HepG2 (cell line): ENCODE measurements at regions not wholly inside any gene's neighbourhood (a gene's known extent, or its start where the extent isn't known, plus 50 kb on each side); places are given as distances from the start of the nearest gene placed in this dataset.

Source experiments
- FOSL1 ChIP-seq: sonication (generic); formaldehyde crosslinking; IDR thresholded peaks from 2 replicates; pipeline ENCODE4 v1.9.0; 2021; ENCODE audit warnings: missing genetic modification reagents, borderline replicate concordance
- GATAD2A ChIP-seq: IDR thresholded peaks from 2 replicates; pipeline ENCODE4 v1.6.1; 2016
- HNRNPK ChIP-seq: fragments of 200-400 bp; formaldehyde crosslinking; IDR thresholded peaks from 2 replicates; pipeline ENCODE4 v1.6.1; 2018; ENCODE audit warnings: low read length, low read depth, moderate library complexity, mild to moderate bottlenecking; ENCODE audit not compliant: poor library complexity, severe bottlenecking
- ISX ChIP-seq: sonication (generic); formaldehyde crosslinking; conservative IDR thresholded peaks from 2 replicates; pipeline ENCODE4 v1.5.0; 2020; ENCODE audit warnings: missing genetic modification reagents
- KMT2A ChIP-seq: sonication (generic); formaldehyde crosslinking; IDR thresholded peaks from 2 replicates; pipeline ENCODE4 v1.4.0; 2020; ENCODE audit warnings: missing genetic modification reagents
- NFIC ChIP-seq: IDR thresholded peaks from 2 replicates; pipeline ENCODE4 v1.6.1; 2012; ENCODE audit warnings: mild to moderate bottlenecking, low read length, inconsistent platforms
- PHF5A ChIP-seq: IDR thresholded peaks from one replicate; pipeline ENCODE4 v1.6.1; 2018; ENCODE audit warnings: low read depth, missing genetic modification reagents; ENCODE audit not compliant: unreplicated experiment
- RXRA ChIP-seq: sonication (generic); formaldehyde crosslinking; IDR thresholded peaks from 2 replicates; pipeline ENCODE4 v1.5.1; 2020; ENCODE audit warnings: missing genetic modification reagents
- SAP130 ChIP-seq: IDR thresholded peaks from 2 replicates; pipeline ENCODE4 v1.6.1; 2016; ENCODE audit warnings: low read depth
- SMAD3 ChIP-seq: sonication (generic); formaldehyde crosslinking; IDR thresholded peaks from 2 replicates; pipeline ENCODE4 v1.4.0; 2020; ENCODE audit warnings: missing genetic modification reagents
- TEAD3 ChIP-seq: optimal IDR thresholded peaks from 2 replicates; pipeline ENCODE3; 2016; ENCODE audit warnings: borderline replicate concordance
- ZNF558 ChIP-seq: sonication (generic); formaldehyde crosslinking; IDR thresholded peaks from 2 replicates; pipeline ENCODE4 v1.9.0; 2022; ENCODE audit warnings: mild to moderate bottlenecking, missing genetic modification reagents, borderline replicate concordance
- TF ChIP-seq, protein P1 (sequence below), 2 experiments: sonication (generic) in 1 of 2; formaldehyde crosslinking in 1 of 2; IDR thresholded peaks; 2 replicates each; pipeline versions ENCODE4 v1.5.1 to v1.6.1; 2011 to 2020; ENCODE audit warnings: borderline replicate concordance in 1 of 2, low read depth in 1 of 2, low read length in 1 of 2, mild to moderate bottlenecking in 1 of 2, missing genetic modification reagents in 1 of 2, moderate library complexity in 1 of 2
- TF ChIP-seq, protein P2 (sequence below): sonication (generic); formaldehyde crosslinking; IDR thresholded peaks from 2 replicates; pipeline ENCODE4 v1.5.1; 2020; ENCODE audit warnings: missing genetic modification reagents, mild to moderate bottlenecking, borderline replicate concordance

DNA sequence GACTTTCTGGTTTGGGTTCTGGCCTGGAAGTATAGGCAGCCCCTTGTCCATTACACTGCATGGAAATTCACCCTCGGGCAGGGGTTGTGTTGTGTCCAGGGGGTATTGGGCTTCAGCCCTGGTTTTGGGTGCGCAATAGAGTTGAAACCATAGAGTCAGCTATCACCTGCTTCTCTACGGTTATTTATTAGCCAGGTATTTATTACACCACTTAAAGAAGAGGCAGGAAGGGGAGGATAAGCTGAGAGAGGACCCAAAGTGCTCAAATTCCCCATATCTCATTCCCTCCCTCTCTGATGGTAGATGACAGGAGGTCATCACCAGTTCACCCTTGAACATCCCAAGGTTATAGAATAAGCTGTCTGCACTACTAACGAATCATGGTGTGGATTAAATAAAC, 133.4 kb downstream of the HRH4 start:
- no peak for TF ChIP-seq TEAD3 (CRISPR knock-in tag)
- no peak for TF ChIP-seq SAP130
- no peak for TF ChIP-seq GATAD2A
- no peak for TF ChIP-seq SMAD3 (CRISPR knock-in tag)
- no peak for TF ChIP-seq FOSL1
- TF ChIP-seq, protein P1, sequence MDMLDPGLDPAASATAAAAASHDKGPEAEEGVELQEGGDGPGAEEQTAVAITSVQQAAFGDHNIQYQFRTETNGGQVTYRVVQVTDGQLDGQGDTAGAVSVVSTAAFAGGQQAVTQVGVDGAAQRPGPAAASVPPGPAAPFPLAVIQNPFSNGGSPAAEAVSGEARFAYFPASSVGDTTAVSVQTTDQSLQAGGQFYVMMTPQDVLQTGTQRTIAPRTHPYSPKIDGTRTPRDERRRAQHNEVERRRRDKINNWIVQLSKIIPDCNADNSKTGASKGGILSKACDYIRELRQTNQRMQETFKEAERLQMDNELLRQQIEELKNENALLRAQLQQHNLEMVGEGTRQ (IDR thresholded peaks at IDR 0.05; ENCODE audit: low read depth, low read length): no peak
- TF ChIP-seq, protein P1 (CRISPR knock-in tag; IDR thresholded peaks at IDR 0.05; ENCODE audit: borderline replicate concordance): no peak
- TF ChIP-seq KMT2A: no peak
- TF ChIP-seq, protein P2, sequence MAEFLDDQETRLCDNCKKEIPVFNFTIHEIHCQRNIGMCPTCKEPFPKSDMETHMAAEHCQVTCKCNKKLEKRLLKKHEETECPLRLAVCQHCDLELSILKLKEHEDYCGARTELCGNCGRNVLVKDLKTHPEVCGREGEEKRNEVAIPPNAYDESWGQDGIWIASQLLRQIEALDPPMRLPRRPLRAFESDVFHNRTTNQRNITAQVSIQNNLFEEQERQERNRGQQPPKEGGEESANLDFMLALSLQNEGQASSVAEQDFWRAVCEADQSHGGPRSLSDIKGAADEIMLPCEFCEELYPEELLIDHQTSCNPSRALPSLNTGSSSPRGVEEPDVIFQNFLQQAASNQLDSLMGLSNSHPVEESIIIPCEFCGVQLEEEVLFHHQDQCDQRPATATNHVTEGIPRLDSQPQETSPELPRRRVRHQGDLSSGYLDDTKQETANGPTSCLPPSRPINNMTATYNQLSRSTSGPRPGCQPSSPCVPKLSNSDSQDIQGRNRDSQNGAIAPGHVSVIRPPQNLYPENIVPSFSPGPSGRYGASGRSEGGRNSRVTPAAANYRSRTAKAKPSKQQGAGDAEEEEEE (CRISPR knock-in tag): no peak
- no peak for TF ChIP-seq ISX (CRISPR knock-in tag)
- no peak for TF ChIP-seq PHF5A (CRISPR knock-in tag)
- no peak for TF ChIP-seq HNRNPK
- no peak for TF ChIP-seq ZNF558 (CRISPR knock-in tag)
- TF ChIP-seq NFIC: no peak
- no peak for TF ChIP-seq RXRA (CRISPR knock-in tag)
